NT2/D1 (cell line): ENCODE measurements at regions not wholly inside any gene's neighbourhood (a gene's known extent, or its start where the extent isn't known, plus 50 kb on each side); places are given as distances from the start of the nearest gene placed in this dataset.

Experiments used
- DNase-seq: peaks from one replicate; pipeline ENCODE4 v3.0.0-alpha.2; 2011; ENCODE audit warnings: low read depth, low spot score
- H3K27me3 ChIP-seq: 2 replicates; pipeline ENCODE4 v1.6.0; 2011; ENCODE audit warnings: mild to moderate bottlenecking; ENCODE audit not compliant: insufficient read length, insufficient read depth
- H3K36me3 ChIP-seq: 2 replicates; pipeline ENCODE4 v1.6.1; 2011; ENCODE audit warnings: mild to moderate bottlenecking, low read length, mixed read lengths; ENCODE audit not compliant: insufficient read depth, insufficient read length
- H3K4me1 ChIP-seq: 2 replicates; pipeline ENCODE4 v1.5.1; 2011; ENCODE audit not compliant: insufficient read depth, insufficient read length
- H3K4me3 ChIP-seq: 2 replicates; pipeline ENCODE4 v1.5.1; 2011; ENCODE audit warnings: low read depth; ENCODE audit not compliant: insufficient read length
- H3K9ac ChIP-seq: 2 replicates; pipeline ENCODE4 v1.6.0; 2011; ENCODE audit warnings: low read depth; ENCODE audit not compliant: insufficient read length
- H3K9me3 ChIP-seq: 2 replicates; pipeline ENCODE4 v1.5.1; 2011; ENCODE audit warnings: mild to moderate bottlenecking, low read length; ENCODE audit not compliant: insufficient read depth
- SUZ12 ChIP-seq: IDR thresholded peaks from 2 replicates; pipeline ENCODE4 v1.6.1; 2011; ENCODE audit not compliant: insufficient read length, insufficient read depth; ENCODE audit errors: extremely low read depth
- YY1 ChIP-seq: IDR thresholded peaks from 2 replicates; pipeline ENCODE4 v1.6.1; 2011; ENCODE audit not compliant: insufficient read length, insufficient read depth
- ZNF274 ChIP-seq: IDR thresholded peaks from 2 replicates; pipeline ENCODE4 v1.6.1; 2011; ENCODE audit warnings: mild to moderate bottlenecking, low read depth, low read length

DNA sequence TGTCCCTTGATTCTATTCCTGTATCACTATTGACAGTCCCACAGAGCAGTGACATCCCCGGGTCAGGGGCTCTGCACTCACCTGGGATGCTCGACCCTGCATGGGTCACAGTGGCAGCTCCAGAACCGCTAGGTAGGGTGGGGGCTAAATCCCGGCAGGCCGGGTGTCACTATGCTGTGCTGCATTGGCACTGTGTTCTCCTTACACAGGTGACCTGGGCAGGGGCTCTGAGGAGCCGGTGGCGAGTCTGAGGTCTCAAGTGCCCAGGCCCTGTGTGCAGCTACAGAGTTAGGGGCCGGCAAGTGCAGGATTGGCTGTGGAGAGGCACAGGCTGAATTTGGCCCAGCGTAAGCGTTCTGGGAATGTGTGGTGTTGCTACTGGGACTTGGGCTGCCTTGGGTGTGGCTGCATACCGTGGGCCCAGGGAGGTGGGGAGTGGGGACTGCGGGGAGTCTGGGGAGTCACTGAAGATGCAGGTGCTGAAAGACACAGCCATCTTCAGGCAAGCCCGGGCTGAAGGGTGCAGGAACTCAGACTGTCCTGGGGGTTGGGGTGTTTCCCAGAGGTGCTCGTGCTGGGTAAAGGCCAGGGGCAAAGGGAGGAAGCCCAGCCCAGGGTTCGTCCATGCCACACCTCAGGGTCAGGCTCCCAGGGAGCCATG lies 102.6 kb upstream of the PRR20G start:
- Histone ChIP-seq H3K4me1 (peaks cover 26% of the 10 kb centered on the region), H3K9ac (peak overlapping the region; percentile 43), H3K4me3 (no peak overlapping the region), H3K36me3 (no peaks in the 10 kb centered on the region), H3K9me3 (peaks cover 5% of the 10 kb centered on the region; the same call in 1 of the 2 replicates), H3K27me3 (no peaks in the 10 kb centered on the region)
- no peak for DNase-seq
- TF ChIP-seq ZNF274 (no peak), SUZ12 (no peak), YY1 (no peak)

DNA sequence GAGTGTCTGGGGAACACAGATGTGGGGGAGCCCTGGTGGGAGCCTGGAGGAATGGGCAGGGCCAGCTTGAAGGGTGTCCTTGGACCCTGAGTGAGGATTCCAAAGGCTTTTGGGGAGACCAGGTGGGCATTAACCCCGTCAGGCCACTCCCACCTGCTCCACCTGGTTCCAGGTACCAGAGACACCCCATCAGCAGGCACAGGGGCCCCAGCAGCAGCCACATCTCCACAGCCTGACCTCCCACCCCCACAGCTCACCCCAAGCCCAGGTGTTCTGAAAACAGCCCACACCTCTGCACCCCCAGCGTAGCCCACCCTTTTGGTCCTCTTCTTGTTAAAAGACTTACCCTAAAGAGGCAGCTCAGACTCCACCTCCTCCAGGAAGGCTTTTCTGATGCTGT lies 102.1 kb upstream of the PRR20G start:
- H3K4me1 ChIP-seq = peaks cover 24% of the 10 kb centered on the region
- H3K9me3 ChIP-seq = peaks cover 5% of the 10 kb centered on the region; the same call in 1 of the 2 replicates
- no peak overlapping the region for H3K4me3 ChIP-seq
- no peaks in the 10 kb centered on the region for H3K36me3 ChIP-seq
- TF ChIP-seq YY1 (no peak), SUZ12 (no peak), ZNF274 (no peak)
- no peaks in the 10 kb centered on the region for H3K27me3 ChIP-seq
- no peak overlapping the region for H3K9ac ChIP-seq
- DNase-seq = no peak

DNA sequence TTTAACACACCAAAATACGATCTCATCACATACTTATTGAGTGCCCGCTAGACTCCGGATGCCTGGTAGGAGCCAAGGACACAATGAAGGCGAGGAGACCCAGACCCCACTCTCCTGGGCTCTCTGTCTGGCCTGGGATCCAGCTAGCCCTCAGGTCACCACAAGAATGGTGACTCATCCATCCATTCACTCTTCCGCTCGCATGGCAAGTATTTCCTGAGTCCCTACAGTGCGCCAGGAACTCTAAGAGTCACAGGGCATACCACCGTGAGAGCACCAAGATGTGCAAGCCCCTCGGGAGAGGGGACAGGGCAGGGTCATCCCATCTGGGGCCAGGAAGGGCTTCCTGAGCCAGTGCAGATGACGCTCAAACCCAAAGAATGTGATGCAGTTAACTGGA lies 101.6 kb upstream of the PRR20G start:
- Histone ChIP-seq H3K36me3 (no peaks in the 10 kb centered on the region), H3K9me3 (peaks cover 5% of the 10 kb centered on the region; the same call in 1 of the 2 replicates), H3K4me1 (peaks cover 25% of the 10 kb centered on the region), H3K4me3 (no peak overlapping the region), H3K9ac (no peak overlapping the region), H3K27me3 (no peaks in the 10 kb centered on the region)
- TF ChIP-seq SUZ12 = no peak
- TF ChIP-seq YY1 = no peak
- no peak for TF ChIP-seq ZNF274
- DNase-seq = no peak

DNA sequence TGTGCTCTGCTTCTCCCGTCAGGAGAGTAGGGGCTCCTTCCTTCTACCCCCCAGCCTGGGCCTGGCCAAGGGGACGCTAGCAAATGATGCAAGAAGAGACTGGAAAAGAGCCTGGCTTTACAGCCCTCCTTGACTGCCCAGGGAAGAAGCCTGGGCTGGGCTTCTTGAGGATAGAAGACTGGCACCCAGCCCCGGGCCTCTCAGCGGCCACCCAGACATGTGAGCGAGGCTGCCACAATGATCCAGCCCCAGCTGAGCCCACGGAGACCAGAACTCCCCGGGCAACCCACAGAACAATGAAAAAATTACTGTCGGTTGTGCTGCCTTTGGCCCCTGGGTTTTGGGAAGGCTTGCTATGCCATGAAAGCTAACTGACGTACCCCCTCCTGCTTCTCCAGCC lies 100.6 kb upstream of the PRR20G start:
- Histone ChIP-seq H3K9me3 (peaks cover under 1% of the 10 kb centered on the region; the same call in 1 of the 2 replicates), H3K4me1 (peaks cover 25% of the 10 kb centered on the region), H3K27me3 (no peaks in the 10 kb centered on the region), H3K36me3 (no peaks in the 10 kb centered on the region), H3K4me3 (no peak overlapping the region), H3K9ac (no peak overlapping the region)
- TF ChIP-seq SUZ12 = no peak
- TF ChIP-seq ZNF274 = no peak
- TF ChIP-seq YY1 = no peak
- DNase-seq = no peak

DNA sequence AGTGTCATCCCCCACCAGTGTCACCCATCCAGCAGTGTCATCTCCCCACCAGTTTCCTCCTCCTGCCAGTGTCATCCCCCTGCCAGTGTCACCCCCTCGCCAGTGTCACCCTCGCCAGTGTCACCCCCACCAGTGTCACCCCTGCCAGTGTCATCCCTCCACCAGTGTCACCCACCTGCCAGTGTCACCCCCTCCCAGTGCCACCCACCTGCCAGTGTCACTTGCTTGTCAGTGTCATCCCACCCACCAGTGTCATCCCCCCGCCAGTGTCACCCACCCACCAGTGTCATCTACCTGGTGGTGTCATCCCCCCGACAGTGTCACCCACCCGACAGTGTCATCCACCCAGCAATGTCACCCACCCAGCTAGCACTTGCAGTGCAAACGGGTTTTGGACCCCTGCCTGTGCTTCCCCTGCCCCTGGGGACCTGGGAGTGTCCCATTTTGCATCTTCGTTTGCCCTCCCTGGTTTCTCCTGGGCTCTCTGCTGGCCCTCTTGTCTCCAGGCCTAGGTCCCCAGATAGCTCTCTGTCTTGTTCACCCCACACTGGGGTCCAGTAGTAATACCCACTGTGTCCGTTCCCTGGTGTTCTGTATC lies 99.8 kb upstream of the PRR20G start:
- H3K4me1 ChIP-seq = peaks cover 22% of the 10 kb centered on the region
- no peaks in the 10 kb centered on the region for H3K36me3 ChIP-seq
- TF ChIP-seq ZNF274 (no peak), SUZ12 (no peak)
- H3K9ac ChIP-seq = no peak overlapping the region
- DNase-seq = no peak
- H3K4me3 ChIP-seq = no peak overlapping the region
- no peaks in the 10 kb centered on the region for H3K27me3 ChIP-seq
- peaks cover 8% of the 10 kb centered on the region; the same call in 1 of the 2 replicates for H3K9me3 ChIP-seq

DNA sequence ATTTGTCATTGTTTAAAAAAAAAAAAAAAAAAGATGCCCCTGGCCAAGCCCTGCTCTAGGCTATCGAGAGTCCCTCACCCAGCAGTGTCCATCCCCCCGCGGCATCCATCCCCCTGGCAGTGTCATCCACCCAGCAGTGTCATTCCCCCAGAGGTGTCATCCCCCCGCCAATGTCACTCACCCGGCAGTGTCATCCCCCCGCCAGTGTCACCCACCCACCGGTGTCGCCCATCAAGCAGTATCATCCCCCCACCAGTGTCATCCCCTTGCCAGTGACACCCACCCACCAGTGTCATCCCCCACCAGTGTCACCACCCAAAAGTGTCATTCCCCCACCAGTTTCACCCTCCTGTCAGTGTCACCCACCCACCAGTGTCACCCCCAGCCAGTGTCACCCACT lies 99.3 kb upstream of the PRR20G start:
- no peaks in the 10 kb centered on the region for H3K27me3 ChIP-seq

DNA sequence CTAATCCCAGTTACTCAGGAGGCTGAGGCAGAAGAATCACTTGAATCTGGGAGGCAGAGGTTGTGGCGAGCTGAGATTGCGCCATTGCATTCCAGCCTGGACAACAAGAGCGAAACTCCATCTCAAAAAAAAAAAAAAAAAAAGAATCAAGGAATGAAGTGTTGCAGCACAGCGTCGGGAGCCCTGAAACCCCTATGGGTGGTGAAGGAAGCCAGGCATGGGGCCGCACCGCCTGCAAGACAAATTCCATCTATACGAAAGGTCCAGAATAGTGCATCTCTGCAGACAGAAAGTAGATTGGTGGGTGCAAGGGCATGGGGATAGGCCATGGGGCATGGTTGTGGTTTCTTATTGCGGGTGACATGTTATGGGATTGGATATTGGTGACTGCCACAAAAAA lies 98.6 kb upstream of the PRR20G start:
- H3K9me3 ChIP-seq = peaks cover 18% of the 10 kb centered on the region
- no peak for TF ChIP-seq ZNF274
- no peak for TF ChIP-seq YY1
- no peak for TF ChIP-seq SUZ12
- H3K9ac ChIP-seq = no peak overlapping the region
- DNase-seq = no peak
- no peaks in the 10 kb centered on the region for H3K36me3 ChIP-seq
- no peaks in the 10 kb centered on the region for H3K27me3 ChIP-seq
- H3K4me1 ChIP-seq = peaks cover 18% of the 10 kb centered on the region
- no peak overlapping the region for H3K4me3 ChIP-seq

More for the DNA sequence above, 99.3 kb upstream of the PRR20G start:
- Histone ChIP-seq H3K4me3 (no peak overlapping the region), H3K4me1 (peaks cover 22% of the 10 kb centered on the region), H3K9ac (no peak overlapping the region), H3K36me3 (no peaks in the 10 kb centered on the region), H3K9me3 (peaks cover 12% of the 10 kb centered on the region; the same call in 1 of the 2 replicates)
- TF ChIP-seq SUZ12 (no peak), YY1 (no peak), ZNF274 (no peak)
- DNase-seq = no peak
